ENCODE measurements at regions not wholly inside any gene's neighbourhood (a gene's known extent, or its start where the extent isn't known, plus 50 kb on each side); places are given as distances from the start of the nearest gene placed in this dataset.

GRCh38 chr2:120605231-120605935 is 130.3 kb upstream of the GLI2 start:
- no peak for DNase-seq (ENCODE audit: extremely low read depth, low read depth)
- H3K4me3 ChIP-seq (replicated peaks; ENCODE audit: low read depth, low read length) = no peak overlapping the region
- no peak for TF ChIP-seq CTCF (IDR thresholded peaks at IDR 0.05; ENCODE audit: low read depth, low read length, missing control alignments)

GRCh38 chr2:120606280-120606679 is 129.4 kb upstream of the GLI2 start:
- DNase-seq (ENCODE audit: extremely low read depth, low read depth) = no peak
- H3K4me3 ChIP-seq (replicated peaks; ENCODE audit: low read depth, low read length) = no peak overlapping the region
- TF ChIP-seq CTCF (IDR thresholded peaks at IDR 0.05; ENCODE audit: low read depth, low read length, missing control alignments) = no peak

- no peak overlapping the region for H3K4me3 ChIP-seq (replicated peaks; ENCODE audit: low read depth, low read length)
- TF ChIP-seq CTCF (IDR thresholded peaks at IDR 0.05; ENCODE audit: low read depth, low read length, missing control alignments) = no peak
- DNase-seq (ENCODE audit: extremely low read depth, low read depth) = no peak
Measured at GRCh38 chr2:120606931-120607330, 128.7 kb upstream of the GLI2 start.

- no peak for TF ChIP-seq CTCF (IDR thresholded peaks at IDR 0.05; ENCODE audit: low read depth, low read length, missing control alignments)
- no peak for DNase-seq (ENCODE audit: extremely low read depth, low read depth)
Measured at GRCh38 chr2:120607506-120607905, 128.2 kb upstream of the GLI2 start.

GRCh38 chr2:120607996-120608395 is 127.7 kb upstream of the GLI2 start:
- H3K4me3 ChIP-seq (replicated peaks; ENCODE audit: low read depth, low read length) = no peak overlapping the region
- no peak for DNase-seq (ENCODE audit: extremely low read depth, low read depth)
- no peak for TF ChIP-seq CTCF (IDR thresholded peaks at IDR 0.05; ENCODE audit: low read depth, low read length, missing control alignments)

More at GRCh38 chr2:120607506-120607905, 128.2 kb upstream of the GLI2 start:
- H3K4me3 ChIP-seq (replicated peaks; ENCODE audit: low read depth, low read length) = no peak overlapping the region

GRCh38 chr2:120609826-120610395 is 125.8 kb upstream of the GLI2 start:
- no peak overlapping the region for H3K4me3 ChIP-seq (replicated peaks; ENCODE audit: low read depth, low read length)
- TF ChIP-seq CTCF (IDR thresholded peaks at IDR 0.05; ENCODE audit: low read depth, low read length, missing control alignments) = no peak
- DNase-seq (ENCODE audit: extremely low read depth, low read depth) = no peak

All from HFF-Myc (cell line).